ENCODE measurements at regions not wholly inside any gene's neighbourhood (a gene's known extent, or its start where the extent isn't known, plus 50 kb on each side); places are given as distances from the start of the nearest gene placed in this dataset.

GRCh38 chr3:187875863-187876262 lies 130.6 kb upstream of the BCL6 start:
- no peak overlapping the region for H2BK15ac ChIP-seq (ENCODE audit: low read depth, low read length)
- WGBS, 2 experiments (ENCODE audit: extremely low coverage in 2 of 2, insufficient read length in 1 of 2), result no CpG with 5 or more reads among the region's 4 CpGs
- dilution Hi-C loops (cut with HindIII; ENCODE audit: low sequenced_read_pairs, unreplicated experiment), result no loop called here
- no peaks in the 10 kb centered on the region for H3K27me3 ChIP-seq (ENCODE audit: control insufficient read depth, insufficient read depth, low read length)
- H3K4me3 ChIP-seq (ENCODE audit: insufficient read depth, low read depth, low read length), result no peak overlapping the region
- no peak overlapping the region for H2BK5ac ChIP-seq (ENCODE audit: low read depth, low read length, poor library complexity, severe bottlenecking)
- H3K36me3 ChIP-seq (ENCODE audit: control insufficient read depth, insufficient read depth, low read length), result no peaks in the 10 kb centered on the region
- no peak overlapping the region for H2AFZ ChIP-seq (replicated peaks; ENCODE audit: low read length, poor library complexity)
- TF ChIP-seq MXI1 (IDR thresholded peaks at IDR 0.05; ENCODE audit: borderline replicate concordance, low read depth, low read length) (no peak), RCOR1 (IDR thresholded peaks at IDR 0.05; ENCODE audit: insufficient replicate concordance, low read length) (no peak), MAFK (IDR thresholded peaks at IDR 0.05; ENCODE audit: low read depth, low read length) (no peak), BHLHE40 (IDR thresholded peaks at IDR 0.05; ENCODE audit: low read depth, low read length) (no peak), RFX5 (IDR thresholded peaks at IDR 0.05; ENCODE audit: low read depth, low read length) (no peak), CEBPB (IDR thresholded peaks at IDR 0.05; ENCODE audit: low read depth, low read length) (no peak), CTCF (conservative IDR thresholded peaks at IDR 0.05; ENCODE audit: low read depth, low read length) (no peak), FOS (IDR thresholded peaks at IDR 0.05; ENCODE audit: low read depth, low read length) (no peak), RAD21 (IDR thresholded peaks at IDR 0.05; ENCODE audit: low read length) (no peak), USF2 (IDR thresholded peaks at IDR 0.05; ENCODE audit: low read depth, low read length) (no peak), NFE2L2 (IDR thresholded peaks at IDR 0.05; ENCODE audit: low read depth, low read length) (no peak), CHD1 (IDR thresholded peaks at IDR 0.05; ENCODE audit: low read depth, low read length) (no peak), MAZ (IDR thresholded peaks at IDR 0.05; ENCODE audit: borderline replicate concordance, low read depth, low read length) (no peak), POLR2A (IDR thresholded peaks at IDR 0.05; ENCODE audit: low read depth, low read length) (no peak), SMC3 (IDR thresholded peaks at IDR 0.05; ENCODE audit: low read depth, low read length) (no peak), ELK1 (IDR thresholded peaks at IDR 0.05; ENCODE audit: borderline replicate concordance, low read depth, low read length) (no peak)
- no peaks in the 10 kb centered on the region for H4K20me1 ChIP-seq (ENCODE audit: insufficient read depth, low read length)
- in situ Hi-C loops (cut with MboI; ENCODE audit: low sequenced_read_pairs), result no loop called here
- H4K8ac ChIP-seq (ENCODE audit: low read depth in 2 of 2, low read length in 2 of 2), result no peak overlapping the region
- H2AK9ac ChIP-seq (replicated peaks; ENCODE audit: low read depth, low read length, poor library complexity), result no peak overlapping the region
- ChIA-PET CTCF (no interaction called here), POLR2A (ENCODE audit: unreplicated experiment) (no interaction called here)
- DNase-seq (no peak), ATAC-seq (ENCODE audit: low read depth) (no peak)
- H3K9ac ChIP-seq (ENCODE audit: low read depth, low read length), result no peak overlapping the region
- no peak overlapping the region for H3K18ac ChIP-seq (ENCODE audit: low read depth, low read length)
- no peak overlapping the region for H4K91ac ChIP-seq (ENCODE audit: insufficient read depth, low read depth, low read length)
- no peak overlapping the region for H2BK20ac ChIP-seq (ENCODE audit: low read depth, low read length)
- H3K9me1 ChIP-seq (ENCODE audit: insufficient read depth, low read length), result no peaks in the 10 kb centered on the region
- H3K14ac ChIP-seq (replicated peaks; ENCODE audit: low read depth, low read length), result no peak overlapping the region
- intact Hi-C loops (cut with micrococcal nuclease), result no loop called here
- BruUV-seq (replicated peaks), result no TSS peak
- no peaks in the 10 kb centered on the region for H3K9me3 ChIP-seq (ENCODE audit: control insufficient read depth, insufficient read depth, low read length)
- H3K27ac ChIP-seq (ENCODE audit: insufficient read depth, low read length), result no peak overlapping the region
- H2AK5ac ChIP-seq (ENCODE audit: low read depth, low read length), result no peak overlapping the region
- H3K79me1 ChIP-seq (ENCODE audit: low read depth in 1 of 2, low read length in 2 of 2), result no peaks in the 10 kb centered on the region
- peaks cover 3% of the 10 kb centered on the region; the same call in 1 of the 2 replicates for H3K4me1 ChIP-seq (ENCODE audit: control insufficient read depth, insufficient read depth, low read length)
- H3K23ac ChIP-seq (ENCODE audit: low read depth, low read length), result no peak overlapping the region
- H3K4me2 ChIP-seq (ENCODE audit: low read depth, low read length), result no peak overlapping the region
- H3K4ac ChIP-seq (ENCODE audit: low read depth, low read length), result no peak overlapping the region
- H4K5ac ChIP-seq (ENCODE audit: low read depth, low read length), result no peak overlapping the region
- H2BK120ac ChIP-seq (ENCODE audit: low read depth, low read length), result no peak overlapping the region
- H3K56ac ChIP-seq (ENCODE audit: extremely low read depth, insufficient read depth, low read length), result no peak overlapping the region

All from IMR-90 (cell line).